Endothelial cell of umbilical vein (primary cell): ENCODE measurements at regions not wholly inside any gene's neighbourhood (a gene's known extent, or its start where the extent isn't known, plus 50 kb on each side); places are given as distances from the start of the nearest gene placed in this dataset.

Source experiments
- BruUV-seq: library from RNA; stranded (reverse); fragments of 400-500 nt; replicated peaks from 2 replicates; lab custom pipeline; 2021; lab: Mats Ljungman, UMichigan
- CTCF ChIA-PET: fragments of 300-600, 350-600 bp; sonication (Branson Sonifier 250); formaldehyde crosslinking; loops from one replicate; lab custom pipeline; 2021; ENCODE audit warnings: antibody characterized with exemption, inconsistent platforms; lab: Charles Lee
- POLR2A ChIA-PET: fragments of 300-600, 350-600 bp; sonication (Branson Sonifier 250); formaldehyde crosslinking; loops from one replicate; lab custom pipeline; 2021; ENCODE audit warnings: antibody characterized with exemption, inconsistent platforms; lab: Charles Lee
- DNase-seq: peaks from one replicate; pipeline ENCODE4 v3.0.0-alpha.2; 2011; ENCODE audit warnings: low read depth, low spot score
- FAIRE-seq: peaks from 2 replicates; lab custom pipeline; 2011; peaks lifted over from hg19 to GRCh38; lab: Jason Lieb, UNC
- H2AFZ ChIP-seq: 2 replicates; pipeline ENCODE4 v1.6.0; 2012; ENCODE audit warnings: low read depth, low read length, control low read depth, inconsistent platforms
- H3K27ac ChIP-seq: 2 replicates; pipeline ENCODE4 v1.5.1; 2011; ENCODE audit warnings: low read depth, mild to moderate bottlenecking, control low read depth, low read length, moderate library complexity; ENCODE audit not compliant: insufficient read depth
- H3K27me3 ChIP-seq, 2 experiments: 2 replicates each; pipeline versions ENCODE4 v1.6.0 to v1.6.1; 2011; ENCODE audit warnings: low read length in 2 of 2, mixed read lengths in 1 of 2; ENCODE audit not compliant: control insufficient read depth in 2 of 2, insufficient read depth in 2 of 2
- H3K36me3 ChIP-seq, 2 experiments: 2 replicates in 1 of 2; 3 replicates in 1 of 2; pipeline ENCODE4 v1.5.1; 2011; ENCODE audit warnings: low read length in 2 of 2, mild to moderate bottlenecking in 1 of 2, moderate library complexity in 1 of 2; ENCODE audit not compliant: control insufficient read depth in 2 of 2, insufficient read depth in 2 of 2; ENCODE audit errors: extremely low read depth in 1 of 2
- H3K4me1 ChIP-seq: 3 replicates; pipeline ENCODE4 v1.5.1; 2011; ENCODE audit warnings: mild to moderate bottlenecking, low read length; ENCODE audit not compliant: control insufficient read depth, insufficient read depth; ENCODE audit errors: extremely low read depth
- H3K4me2 ChIP-seq: 2 replicates; pipeline ENCODE4 v1.6.1; 2011; ENCODE audit warnings: low read length, control low read depth, mixed read lengths; ENCODE audit not compliant: insufficient read depth
- H3K4me3 ChIP-seq, 3 experiments: fragments of 200-600 bp in 1 of 3; sonication (generic), shearing (Covaris generic) in 1 of 3; replicated peaks in 1 of 3; 2 replicates each; pipeline ENCODE4 v1.5.1; 2011 to 2016; ENCODE audit warnings: control low read depth in 3 of 3, low read length in 3 of 3, mild to moderate bottlenecking in 2 of 3, inconsistent platforms in 1 of 3, low read depth in 1 of 3, moderate library complexity in 1 of 3; ENCODE audit not compliant: insufficient read depth in 1 of 3
- H3K79me2 ChIP-seq: 2 replicates; pipeline ENCODE4 v1.6.0; 2012; ENCODE audit warnings: low read length, inconsistent platforms; ENCODE audit not compliant: control insufficient read depth, insufficient read depth
- H3K9ac ChIP-seq: replicated peaks from 2 replicates; pipeline ENCODE3; 2011; ENCODE audit warnings: low read length, control low read depth; ENCODE audit not compliant: insufficient read depth; ENCODE audit errors: extremely low read depth
- H3K9me1 ChIP-seq: replicated peaks from 3 replicates; pipeline ENCODE4 v1.6.0; 2011; ENCODE audit warnings: mild to moderate bottlenecking, low read length; ENCODE audit not compliant: control insufficient read depth, insufficient read depth; ENCODE audit errors: extremely low read depth
- H3K9me3 ChIP-seq: replicated peaks from 2 replicates; pipeline ENCODE4 v1.5.1; 2012; ENCODE audit warnings: low read length, inconsistent platforms; ENCODE audit not compliant: control insufficient read depth, insufficient read depth
- H4K20me1 ChIP-seq: replicated peaks from 2 replicates; pipeline ENCODE3; 2011; ENCODE audit warnings: mild to moderate bottlenecking, low read length; ENCODE audit not compliant: control insufficient read depth, insufficient read depth; ENCODE audit errors: extremely low read depth
- EZH2 ChIP-seq: IDR thresholded peaks from 2 replicates; pipeline ENCODE4 v1.6.1; 2012; ENCODE audit warnings: borderline replicate concordance, low read depth, mild to moderate bottlenecking, moderate library complexity, low read length, inconsistent platforms; ENCODE audit not compliant: severe bottlenecking
- FOS ChIP-seq: IDR thresholded peaks from 2 replicates; pipeline ENCODE4 v1.6.1; 2011; ENCODE audit warnings: mild to moderate bottlenecking, low read length, moderate library complexity, borderline replicate concordance; ENCODE audit not compliant: insufficient read depth
- GATA2 ChIP-seq: IDR thresholded peaks from 2 replicates; pipeline ENCODE4 v1.7.0; 2011; ENCODE audit warnings: low read depth, mild to moderate bottlenecking, moderate library complexity, mixed read lengths, low read length; ENCODE audit not compliant: insufficient read length, insufficient read depth
- JUN ChIP-seq: IDR thresholded peaks from 2 replicates; pipeline ENCODE4 v1.6.1; 2011; ENCODE audit warnings: borderline replicate concordance, low read depth; ENCODE audit not compliant: insufficient read length, insufficient read depth
- MYC ChIP-seq: IDR thresholded peaks from one replicate; pipeline ENCODE4 v1.6.1; 2011; ENCODE audit warnings: mild to moderate bottlenecking, low read depth, low read length
- POLR2A ChIP-seq: IDR thresholded peaks from 2 replicates; pipeline ENCODE4 v1.6.1; 2012; ENCODE audit warnings: low read depth, mild to moderate bottlenecking, control low read depth, low read length
- POLR2AphosphoS5 ChIP-seq: IDR thresholded peaks from 2 replicates; pipeline ENCODE4 v1.6.1; 2012; ENCODE audit warnings: low read depth, mild to moderate bottlenecking, control low read depth, low read length, moderate library complexity; ENCODE audit not compliant: insufficient read depth
- dilution Hi-C: fragments of 300-500 bp; cut with MboI; formaldehyde crosslinking; loops from one replicate; pipeline ENCODE4 v1.15.0; 2019; ENCODE audit warnings: low sequenced_read_pairs; ENCODE audit not compliant: extremely low pct_ligation_motif_present
- intact Hi-C: fragments of 100-400 bp; cut with micrococcal nuclease; formaldehyde crosslinking; loops from one replicate; pipeline ENCODE4 v1.10.0; 2022
- TF ChIP-seq, protein P1 (sequence below): IDR thresholded peaks from 2 replicates; pipeline ENCODE4 v1.6.1; 2011; ENCODE audit not compliant: insufficient read depth, insufficient read length
- TF ChIP-seq, protein P2 (sequence below), 2 donors: IDR thresholded peaks; 1 replicate in 1 of 2; 2 replicates in 1 of 2; pipeline ENCODE4 v1.5.1; 2011; ENCODE audit warnings: low read length in 2 of 2, mild to moderate bottlenecking in 2 of 2, moderate library complexity in 2 of 2, control low read depth in 1 of 2, inconsistent platforms in 1 of 2, low read depth in 1 of 2; ENCODE audit not compliant: insufficient read depth in 1 of 2; ENCODE audit errors: extremely low read depth in 1 of 2

DNA sequence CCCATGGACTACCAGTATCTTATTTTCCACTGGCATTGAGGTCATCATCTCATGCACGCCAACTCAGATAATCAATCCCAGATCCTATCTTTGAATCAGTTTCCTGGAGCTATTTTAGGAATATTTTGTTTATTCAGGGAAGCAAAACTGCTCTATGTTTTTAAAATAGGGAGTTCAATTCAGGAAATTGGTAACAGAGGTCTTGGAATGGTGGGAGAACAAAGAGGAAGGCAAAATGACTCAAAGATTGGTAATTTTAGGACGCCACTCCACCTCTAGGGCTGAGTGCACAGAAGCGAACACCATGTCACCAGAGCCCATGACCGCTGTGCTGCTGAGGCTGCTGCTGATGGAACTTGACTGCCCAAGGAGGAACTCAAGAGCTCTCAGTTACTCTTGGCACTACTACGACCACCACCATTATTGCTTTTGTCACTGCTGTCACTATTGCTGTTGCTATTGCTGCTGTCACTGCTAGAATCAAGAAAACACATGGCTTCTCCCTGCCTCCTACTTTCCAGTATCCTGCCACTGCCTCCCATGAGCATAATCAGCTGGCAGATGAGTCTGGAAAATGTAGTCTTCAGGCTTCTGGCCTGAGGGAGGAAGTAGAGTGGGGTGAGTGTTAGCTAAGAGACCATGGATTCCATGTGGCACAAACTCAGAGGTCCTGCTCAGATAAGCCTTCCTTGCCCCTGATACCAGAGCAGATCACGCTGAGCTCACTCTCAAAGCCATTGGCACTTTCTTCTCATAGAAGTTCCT is 71.6 kb upstream of the CNIH3 start:
- Histone ChIP-seq H3K27me3 (no peaks in the 10 kb centered on the region), H3K36me3 (no peaks in the 10 kb centered on the region), H3K27ac (peak overlapping the region; percentile 100), H3K9me3 (no peaks in the 10 kb centered on the region), H3K9ac (peak overlapping the region; percentile 6), H3K9me1 (no peaks in the 10 kb centered on the region), H4K20me1 (no peaks in the 10 kb centered on the region), H2AFZ (peak overlapping the region; percentile 33), H3K4me2 (peak overlapping the region; percentile 5), H3K79me2 (no peaks in the 10 kb centered on the region), H3K4me3 (no peak overlapping the region), H3K4me1 (peaks cover 53% of the 10 kb centered on the region)
- intact Hi-C loops, result loop anchor here (10.0 kb wide), 1 partner anchor 700 kb away; the partner anchor contains the start of gene TP53BP2
- dilution Hi-C loops, result no loop called here
- POLR2A ChIA-PET, result no interaction called here
- peak; percentile 69 for TF ChIP-seq FOS
- peak; percentile 96 for TF ChIP-seq GATA2
- peak; percentile 63 for TF ChIP-seq JUN
- no peak for TF ChIP-seq MYC
- TF ChIP-seq POLR2AphosphoS5, result peak; percentile 58
- CTCF ChIA-PET, result interaction anchor here (1.0 to 1.6 kb wide), 6 partner anchors 11 to 307 kb away, joined by 3 to 9 read pairs (median 3); no protein-coding TSS in a partner anchor
- no TSS peak for BruUV-seq
- peak; percentile 49 for DNase-seq
- FAIRE-seq, result peak; percentile 65

DNA sequence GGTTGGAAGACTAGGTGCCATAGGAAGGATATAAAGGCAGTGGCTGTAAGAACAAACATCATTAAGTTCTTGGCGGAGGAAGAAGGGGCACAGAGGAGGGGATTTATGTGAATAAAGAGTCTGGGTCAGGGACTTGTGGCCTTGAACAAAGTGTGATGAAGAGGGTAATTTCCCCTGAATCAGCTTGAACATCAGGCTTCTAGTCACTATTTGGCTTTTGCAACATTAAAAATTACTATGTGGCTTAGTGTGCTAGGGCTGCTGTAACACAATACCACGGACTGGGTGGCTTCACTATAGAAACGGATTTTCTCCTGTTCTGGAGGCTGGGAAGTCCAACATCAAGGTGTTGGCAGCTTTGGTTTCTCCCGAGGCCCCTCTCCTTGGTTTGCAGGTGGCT is 70.5 kb upstream of the CNIH3 start:
- POLR2A ChIA-PET, result no interaction called here

More for the DNA sequence above, 70.5 kb upstream of the CNIH3 start:
- TF ChIP-seq GATA2, result no peak
- TF ChIP-seq POLR2A, result no peak
- TF ChIP-seq POLR2AphosphoS5, result no peak
- no peak for TF ChIP-seq FOS
- TF ChIP-seq, protein P1, sequence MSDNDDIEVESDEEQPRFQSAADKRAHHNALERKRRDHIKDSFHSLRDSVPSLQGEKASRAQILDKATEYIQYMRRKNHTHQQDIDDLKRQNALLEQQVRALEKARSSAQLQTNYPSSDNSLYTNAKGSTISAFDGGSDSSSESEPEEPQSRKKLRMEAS, result no peak
- no peak for TF ChIP-seq JUN
- TF ChIP-seq MYC, result no peak
- TF ChIP-seq, protein P2, sequence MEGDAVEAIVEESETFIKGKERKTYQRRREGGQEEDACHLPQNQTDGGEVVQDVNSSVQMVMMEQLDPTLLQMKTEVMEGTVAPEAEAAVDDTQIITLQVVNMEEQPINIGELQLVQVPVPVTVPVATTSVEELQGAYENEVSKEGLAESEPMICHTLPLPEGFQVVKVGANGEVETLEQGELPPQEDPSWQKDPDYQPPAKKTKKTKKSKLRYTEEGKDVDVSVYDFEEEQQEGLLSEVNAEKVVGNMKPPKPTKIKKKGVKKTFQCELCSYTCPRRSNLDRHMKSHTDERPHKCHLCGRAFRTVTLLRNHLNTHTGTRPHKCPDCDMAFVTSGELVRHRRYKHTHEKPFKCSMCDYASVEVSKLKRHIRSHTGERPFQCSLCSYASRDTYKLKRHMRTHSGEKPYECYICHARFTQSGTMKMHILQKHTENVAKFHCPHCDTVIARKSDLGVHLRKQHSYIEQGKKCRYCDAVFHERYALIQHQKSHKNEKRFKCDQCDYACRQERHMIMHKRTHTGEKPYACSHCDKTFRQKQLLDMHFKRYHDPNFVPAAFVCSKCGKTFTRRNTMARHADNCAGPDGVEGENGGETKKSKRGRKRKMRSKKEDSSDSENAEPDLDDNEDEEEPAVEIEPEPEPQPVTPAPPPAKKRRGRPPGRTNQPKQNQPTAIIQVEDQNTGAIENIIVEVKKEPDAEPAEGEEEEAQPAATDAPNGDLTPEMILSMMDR (IDR thresholded peaks at IDR 0.05; ENCODE audit: extremely low read depth in 1 of 2, insufficient read depth in 1 of 2, low read depth in 1 of 2, low read length in 2 of 2), result no peak
- TF ChIP-seq EZH2, result no peak
- Histone ChIP-seq H3K9ac (no peak overlapping the region), H3K27ac (no peak overlapping the region), H3K4me3 (no peak overlapping the region), H3K9me1 (no peaks in the 10 kb centered on the region), H3K27me3 (no peaks in the 10 kb centered on the region), H4K20me1 (no peaks in the 10 kb centered on the region), H3K4me1 (peaks cover 45% of the 10 kb centered on the region), H3K9me3 (no peaks in the 10 kb centered on the region), H3K36me3 (no peaks in the 10 kb centered on the region), H2AFZ (no peak overlapping the region), H3K79me2 (no peaks in the 10 kb centered on the region), H3K4me2 (no peak overlapping the region)
- no peak for FAIRE-seq
- BruUV-seq, result no TSS peak
- dilution Hi-C loops, result no loop called here
- intact Hi-C loops, result loop anchor here (10.0 kb wide), 1 partner anchor 701 kb away; the partner anchor contains the start of gene TP53BP2
- no peak for DNase-seq
- CTCF ChIA-PET, result interaction anchor here (0.8 to 1.5 kb wide), 5 partner anchors 10 to 306 kb away, joined by 3 to 9 read pairs (median 3); no protein-coding TSS in a partner anchor
